ENCODE measurements at regions not wholly inside any gene's neighbourhood (a gene's known extent, or its start where the extent isn't known, plus 50 kb on each side); places are given as distances from the start of the nearest gene placed in this dataset.

GRCh38 chr3:124429129-124429815, 301.0 kb upstream of the UMPS start:
- no peak overlapping the region for H3K4me2 ChIP-seq (ENCODE audit: low read depth, low read length)
- no peak overlapping the region for H3K27ac ChIP-seq (ENCODE audit: extremely low read length, insufficient read depth, low read length)
- in situ Hi-C loops (cut with HindIII; ENCODE audit: extremely low pct_ligation_motif_present, low pct_unique_long_range_greater_than_20kb) = no loop called here
- H3K4me3 ChIP-seq (replicated peaks in 1 of 3; ENCODE audit: insufficient read depth in 1 of 3, low read depth in 2 of 3, low read length in 3 of 3) = no peak overlapping the region
- no peaks in the 10 kb centered on the region for H3K4me1 ChIP-seq (ENCODE audit: insufficient read depth, low read length)
- DNase-seq (ENCODE audit: low spot score) (no peak), FAIRE-seq (no peak), ATAC-seq (no peak)
- ChIA-PET CTCF (ENCODE audit: low intra/inter-chr PET ratio, low total read pairs) (no interaction called here), POLR2A (no interaction called here)
- no peaks in the 10 kb centered on the region for H3K36me3 ChIP-seq (replicated peaks in 1 of 2; ENCODE audit: control insufficient read depth in 1 of 2, insufficient read depth in 2 of 2, low read length in 2 of 2)
- H3K9me3 ChIP-seq (ENCODE audit: low read length) = no peaks in the 10 kb centered on the region
- peaks cover 0 to 4% of the 10 kb centered on the region in 2 experiments; a peak in 1 of 5 replicates for H3K27me3 ChIP-seq (ENCODE audit: control insufficient read depth in 1 of 2, insufficient read depth in 2 of 2, low read length in 2 of 2)
- no peaks in the 10 kb centered on the region for H4K20me1 ChIP-seq (ENCODE audit: insufficient read depth, low read length)
- no peak overlapping the region for H3K9ac ChIP-seq (ENCODE audit: insufficient read depth, low read depth, low read length)
- no peaks in the 10 kb centered on the region for H3K79me2 ChIP-seq (ENCODE audit: insufficient read depth, low read length)
- BruUV-seq (replicated peaks) = no TSS peak
- intact Hi-C loops (cut with micrococcal nuclease; ENCODE audit: unreplicated experiment) = no loop called here
- WGBS (ENCODE audit: low lambda C conversion rate) = 1% methylated on average over 3 of the region's 3 CpGs
- H2AFZ ChIP-seq (ENCODE audit: low read length) = no peak overlapping the region
- no peak for TF ChIP-seq ZSCAN9 (CRISPR knock-in tag; IDR thresholded peaks at IDR 0.05; ENCODE audit: borderline replicate concordance)
- no peak for TF ChIP-seq PAX8 (CRISPR knock-in tag; IDR thresholded peaks at IDR 0.05; ENCODE audit: borderline replicate concordance)
- no peak for TF ChIP-seq ZFX (CRISPR knock-in tag; IDR thresholded peaks at IDR 0.05; ENCODE audit: low read depth)
- TF ChIP-seq ZBTB26 (CRISPR knock-in tag; IDR thresholded peaks at IDR 0.05; ENCODE audit: borderline replicate concordance) = no peak
- TF ChIP-seq NFKBIZ (CRISPR knock-in tag; IDR thresholded peaks at IDR 0.05) = no peak
- TF ChIP-seq PBX2 (CRISPR knock-in tag; IDR thresholded peaks at IDR 0.05) = no peak
- TF ChIP-seq GTF3A (CRISPR knock-in tag; conservative IDR thresholded peaks at IDR 0.05) = no peak
- no peak for TF ChIP-seq NR0B2 (CRISPR knock-in tag; IDR thresholded peaks at IDR 0.05)
- TF ChIP-seq HNRNPLL (IDR thresholded peaks at IDR 0.05; ENCODE audit: low read depth, low read length, poor library complexity, severe bottlenecking) = no peak
- TF ChIP-seq ZBTB40 (IDR thresholded peaks at IDR 0.05) = no peak
- no peak for TF ChIP-seq ZBTB40 (CRISPR knock-in tag; IDR thresholded peaks at IDR 0.05)

All from HepG2 (cell line).